KMS-11 (cell line): ENCODE measurements at regions not wholly inside any gene's neighbourhood (a gene's known extent, or its start where the extent isn't known, plus 50 kb on each side); places are given as distances from the start of the nearest gene placed in this dataset.

Source experiments
- H2AFZ ChIP-seq: fragments of 200-600 bp; sonication (generic); 2 replicates; pipeline ENCODE4 v1.6.1; 2016; ENCODE audit warnings: antibody characterized with exemption, mixed run types, low read depth
- H3K27ac ChIP-seq: fragments of 200-600 bp; sonication (generic); 2 replicates; pipeline ENCODE4 v1.6.1; 2016; ENCODE audit warnings: mild to moderate bottlenecking, mixed run types
- H3K27me3 ChIP-seq: fragments of 200-600 bp; sonication (generic); 2 replicates; pipeline ENCODE4 v1.6.1; 2017; ENCODE audit warnings: mild to moderate bottlenecking, low read depth, mixed run types, moderate library complexity; ENCODE audit not compliant: insufficient read depth
- H3K36me3 ChIP-seq: fragments of 200-600 bp; sonication (generic); 2 replicates; pipeline ENCODE4 v1.6.1; 2017; ENCODE audit warnings: mild to moderate bottlenecking, mixed run types; ENCODE audit not compliant: insufficient read depth
- H3K4me1 ChIP-seq: fragments of 200-600 bp; sonication (generic); 2 replicates; pipeline ENCODE4 v1.6.1; 2016; ENCODE audit warnings: mild to moderate bottlenecking, low read depth, mixed run types; ENCODE audit not compliant: poor library complexity, severe bottlenecking
- H3K4me2 ChIP-seq: fragments of 200-600 bp; sonication (generic); 2 replicates; pipeline ENCODE4 v1.7.0; 2016; ENCODE audit warnings: mild to moderate bottlenecking, mixed run types
- H3K4me3 ChIP-seq: fragments of 200-600 bp; sonication (generic); IDR thresholded peaks from 2 replicates; pipeline ENCODE4 v1.6.1; 2017; ENCODE audit warnings: low read depth, low read length, mixed read lengths; ENCODE audit not compliant: insufficient read depth
- H3K79me2 ChIP-seq: fragments of 200-600 bp; sonication (generic); 2 replicates; pipeline ENCODE4 v1.6.1; 2016; ENCODE audit warnings: low read depth, mixed run types; ENCODE audit not compliant: insufficient read depth
- H3K9ac ChIP-seq: fragments of 200-600 bp; sonication (generic); 2 replicates; pipeline ENCODE4 v1.6.1; 2016; ENCODE audit warnings: mild to moderate bottlenecking, mixed run types
- H4K20me1 ChIP-seq: fragments of 200-600 bp; sonication (generic); 2 replicates; pipeline ENCODE4 v1.6.1; 2016; ENCODE audit warnings: mild to moderate bottlenecking, mixed run types; ENCODE audit not compliant: insufficient read depth
- TF ChIP-seq, protein P1 (sequence below): fragments of 200-600 bp; sonication (generic); conservative IDR thresholded peaks from 2 replicates; pipeline ENCODE4 v1.6.1; 2017; ENCODE audit warnings: low read depth, mild to moderate bottlenecking, antibody characterized with exemption, low read length, moderate library complexity, mixed read lengths

DNA sequence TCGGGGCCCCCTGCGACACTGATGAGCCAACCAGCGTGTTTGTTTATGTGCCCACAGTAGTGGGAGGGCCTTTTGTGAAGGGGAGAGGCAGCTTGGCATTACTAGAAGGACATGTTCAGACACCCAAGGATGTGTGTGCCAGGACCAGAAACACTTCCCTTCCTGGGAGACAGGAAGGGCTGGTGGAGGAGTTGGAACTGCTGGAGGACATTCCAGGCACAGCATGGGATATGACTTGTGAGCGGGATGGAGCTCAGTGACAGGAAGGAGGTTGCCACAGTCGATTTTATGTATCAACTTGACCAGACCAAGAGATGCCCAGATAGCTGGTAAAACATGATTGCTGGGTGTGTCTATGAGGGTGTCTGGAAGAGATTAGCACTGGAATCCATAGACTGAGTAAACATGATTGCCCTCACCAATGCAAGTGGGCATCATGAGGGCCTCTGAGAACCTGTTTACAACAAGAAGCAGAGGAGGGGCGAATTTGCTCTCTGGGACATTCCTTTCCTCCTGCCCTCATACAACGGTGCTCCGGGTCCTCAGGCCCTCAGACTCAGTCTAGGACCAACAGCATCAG lies 106.4 kb upstream of the TLE3 start:
- H3K79me2 ChIP-seq: no peaks in the 10 kb centered on the region
- H2AFZ ChIP-seq: no peak overlapping the region
- H3K9ac ChIP-seq: no peak overlapping the region
- TF ChIP-seq, protein P1, sequence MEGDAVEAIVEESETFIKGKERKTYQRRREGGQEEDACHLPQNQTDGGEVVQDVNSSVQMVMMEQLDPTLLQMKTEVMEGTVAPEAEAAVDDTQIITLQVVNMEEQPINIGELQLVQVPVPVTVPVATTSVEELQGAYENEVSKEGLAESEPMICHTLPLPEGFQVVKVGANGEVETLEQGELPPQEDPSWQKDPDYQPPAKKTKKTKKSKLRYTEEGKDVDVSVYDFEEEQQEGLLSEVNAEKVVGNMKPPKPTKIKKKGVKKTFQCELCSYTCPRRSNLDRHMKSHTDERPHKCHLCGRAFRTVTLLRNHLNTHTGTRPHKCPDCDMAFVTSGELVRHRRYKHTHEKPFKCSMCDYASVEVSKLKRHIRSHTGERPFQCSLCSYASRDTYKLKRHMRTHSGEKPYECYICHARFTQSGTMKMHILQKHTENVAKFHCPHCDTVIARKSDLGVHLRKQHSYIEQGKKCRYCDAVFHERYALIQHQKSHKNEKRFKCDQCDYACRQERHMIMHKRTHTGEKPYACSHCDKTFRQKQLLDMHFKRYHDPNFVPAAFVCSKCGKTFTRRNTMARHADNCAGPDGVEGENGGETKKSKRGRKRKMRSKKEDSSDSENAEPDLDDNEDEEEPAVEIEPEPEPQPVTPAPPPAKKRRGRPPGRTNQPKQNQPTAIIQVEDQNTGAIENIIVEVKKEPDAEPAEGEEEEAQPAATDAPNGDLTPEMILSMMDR: no peak
- H4K20me1 ChIP-seq: no peaks in the 10 kb centered on the region
- no peaks in the 10 kb centered on the region for H3K27me3 ChIP-seq
- H3K27ac ChIP-seq: no peak overlapping the region
- no peak overlapping the region for H3K4me2 ChIP-seq
- no peaks in the 10 kb centered on the region for H3K36me3 ChIP-seq
- peaks cover 4% of the 10 kb centered on the region for H3K4me1 ChIP-seq
- H3K4me3 ChIP-seq: no peak overlapping the region

DNA sequence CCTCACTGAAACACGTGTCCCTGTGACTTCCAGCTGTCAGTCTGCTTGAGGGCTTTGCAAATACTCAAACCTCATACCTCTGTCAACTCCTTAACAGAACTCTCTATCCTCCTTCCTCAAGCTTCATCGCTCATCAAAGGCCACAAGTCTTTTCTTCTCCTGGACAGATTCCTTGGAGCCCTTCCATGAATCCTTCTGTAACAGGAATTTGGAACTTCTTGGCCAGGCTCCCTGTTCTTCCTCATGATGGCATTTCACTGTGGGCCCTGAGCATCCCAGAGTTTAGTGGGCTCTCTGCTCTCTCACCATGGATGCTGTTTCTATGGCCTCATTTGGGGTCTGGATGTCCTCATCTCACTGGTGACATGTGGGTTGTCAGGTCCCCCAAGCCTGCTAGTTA lies 105.0 kb upstream of the TLE3 start:
- H3K9ac ChIP-seq: no peak overlapping the region
- H3K4me2 ChIP-seq: no peak overlapping the region
- peaks cover 17% of the 10 kb centered on the region for H3K4me1 ChIP-seq
- no peaks in the 10 kb centered on the region for H3K79me2 ChIP-seq
- no peaks in the 10 kb centered on the region for H4K20me1 ChIP-seq
- H3K27ac ChIP-seq: no peak overlapping the region
- no peak overlapping the region for H3K4me3 ChIP-seq
- H2AFZ ChIP-seq: no peak overlapping the region
- H3K27me3 ChIP-seq: no peaks in the 10 kb centered on the region
- H3K36me3 ChIP-seq: no peaks in the 10 kb centered on the region
- TF ChIP-seq, protein P1: no peak

DNA sequence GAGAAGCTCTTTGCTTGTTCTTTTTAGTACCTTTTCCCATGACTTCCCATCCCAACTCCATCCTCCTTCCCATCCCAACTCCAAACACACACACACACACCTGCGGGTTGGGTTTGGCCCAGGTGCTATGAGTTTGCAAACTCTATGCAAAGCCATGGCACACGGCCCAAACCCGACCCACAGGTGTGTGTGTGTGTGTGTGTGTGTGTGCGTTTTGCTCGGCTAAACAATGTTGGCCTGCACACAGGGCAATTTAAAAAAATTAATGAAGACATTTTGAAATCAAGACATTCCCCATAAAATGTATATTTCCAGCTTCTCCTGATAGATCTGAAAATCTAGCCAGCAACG lies 103.7 kb upstream of the TLE3 start:
- Histone ChIP-seq H3K79me2 (no peaks in the 10 kb centered on the region), H3K27ac (no peak overlapping the region), H3K27me3 (no peaks in the 10 kb centered on the region), H3K9ac (no peak overlapping the region), H2AFZ (no peak overlapping the region), H4K20me1 (no peaks in the 10 kb centered on the region), H3K4me2 (no peak overlapping the region), H3K36me3 (no peaks in the 10 kb centered on the region), H3K4me3 (no peak overlapping the region), H3K4me1 (peaks cover 31% of the 10 kb centered on the region)
- TF ChIP-seq, protein P1: no peak

DNA sequence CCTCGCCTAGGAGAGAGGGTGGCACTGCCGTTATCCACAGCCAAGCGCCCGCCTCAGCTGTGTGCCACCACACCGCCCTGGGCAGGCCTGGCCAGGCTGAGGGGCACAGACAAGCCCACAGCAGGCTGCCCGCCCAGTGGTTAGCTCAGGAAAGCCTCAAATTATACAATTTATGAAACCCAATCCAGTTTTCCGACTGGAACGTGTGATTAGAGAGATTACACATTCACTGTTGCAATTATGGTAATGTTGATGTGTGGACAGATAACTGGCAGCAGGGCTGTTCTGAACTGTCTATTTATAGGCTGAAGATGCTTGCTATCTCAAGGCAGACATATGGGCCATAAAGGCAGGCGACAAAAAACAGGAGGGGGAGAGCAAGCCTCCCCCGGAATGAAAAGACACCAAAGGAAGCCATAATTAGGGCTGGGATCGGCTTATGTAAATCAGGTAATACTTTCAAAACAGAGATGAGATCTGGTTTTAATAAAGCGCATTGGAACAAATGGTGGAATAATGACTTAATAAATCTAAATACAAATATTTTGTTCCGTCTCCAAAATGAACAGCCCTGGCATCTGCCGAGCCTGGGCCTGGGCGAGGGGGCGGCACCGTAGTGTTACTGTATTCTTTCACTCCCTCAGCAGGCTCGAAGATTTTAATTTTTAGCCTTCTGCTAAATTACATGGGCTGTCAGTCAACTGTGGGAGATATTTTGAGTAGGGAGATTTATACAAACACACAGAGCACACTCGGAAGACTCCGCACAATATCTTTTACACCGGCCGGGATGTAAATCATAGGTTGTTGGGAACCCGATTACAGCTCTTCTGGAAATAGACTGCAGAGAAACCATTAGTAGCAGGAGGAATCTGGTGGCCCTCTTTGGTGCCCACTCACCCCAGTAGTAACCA lies 103.1 kb upstream of the TLE3 start:
- Histone ChIP-seq H3K79me2 (no peaks in the 10 kb centered on the region), H3K36me3 (no peaks in the 10 kb centered on the region), H3K27me3 (no peaks in the 10 kb centered on the region), H2AFZ (no peak overlapping the region), H3K4me3 (no peak overlapping the region), H3K9ac (no peak overlapping the region), H3K27ac (no peak overlapping the region), H3K4me1 (peaks cover 37% of the 10 kb centered on the region), H3K4me2 (no peak overlapping the region), H4K20me1 (no peaks in the 10 kb centered on the region)
- TF ChIP-seq, protein P1: no peak
